Naive thymus-derived CD4-positive, alpha-beta T cell (primary cell): ENCODE measurements at regions not wholly inside any gene's neighbourhood (a gene's known extent, or its start where the extent isn't known, plus 50 kb on each side); places are given as distances from the start of the nearest gene placed in this dataset.
"Not testable (repeated sequence)": the region's sequence is repeated elsewhere in the genome, so short reads cannot be mapped to it uniquely, and the experiment has no call there.

Experiments
- ATAC-seq: fragments of 150-1000 bp; cut with Tn5 transposase; 2 replicates; pipeline ENCODE4 v1.10.0; 2021; ENCODE audit warnings: mild to moderate bottlenecking, moderate library complexity
- CTCF ChIA-PET: fragments of 350-600 bp; sonication (Branson Sonifier 250); formaldehyde crosslinking; loops from one replicate; lab custom pipeline; 2021; ENCODE audit warnings: antibody characterized with exemption; lab: Charles Lee
- POLR2A ChIA-PET: fragments of 350-600 bp; sonication (Branson Sonifier 250); formaldehyde crosslinking; loops from one replicate; lab custom pipeline; 2021; ENCODE audit warnings: antibody characterized with exemption, inconsistent platforms; lab: Charles Lee
- DNase-seq, 9 donors: peaks; one replicate each; pipeline versions ENCODE4 v3.0.0 to v3.0.0-alpha.2; 2020 to 2022; ENCODE audit warnings: mixed read lengths in 1 of 9
- H3K27ac ChIP-seq: one replicate; pipeline ENCODE4 v1.7.0; 2013; ENCODE audit warnings: mild to moderate bottlenecking, low read depth, low read length, moderate library complexity
- H3K27me3 ChIP-seq, 2 donors: one replicate each; pipeline ENCODE4 v1.7.0; 2013; ENCODE audit warnings: low read length in 2 of 2, mild to moderate bottlenecking in 2 of 2, moderate library complexity in 2 of 2; ENCODE audit not compliant: control insufficient read depth in 2 of 2, insufficient read depth in 2 of 2
- H3K36me3 ChIP-seq, 3 experiments: 1 replicate in 2 of 3; 2 replicates in 1 of 3; pipeline ENCODE4 v1.7.0; 2013; ENCODE audit warnings: low read length in 3 of 3, mild to moderate bottlenecking in 3 of 3, moderate library complexity in 1 of 3; ENCODE audit not compliant: insufficient read depth in 3 of 3, control insufficient read depth in 2 of 3
- H3K4me1 ChIP-seq, 2 donors: one replicate each; pipeline ENCODE4 v1.7.0; 2013; ENCODE audit warnings: low read length in 2 of 2, mild to moderate bottlenecking in 2 of 2, moderate library complexity in 1 of 2; ENCODE audit not compliant: control insufficient read depth in 2 of 2, insufficient read depth in 2 of 2
- H3K4me3 ChIP-seq: 2 replicates; pipeline ENCODE4 v1.7.0; 2013; ENCODE audit warnings: mild to moderate bottlenecking, low read length
- H3K9me3 ChIP-seq, 3 experiments: 1 replicate in 2 of 3; 2 replicates in 1 of 3; pipeline ENCODE4 v1.7.0; 2013; ENCODE audit warnings: low read length in 3 of 3; ENCODE audit not compliant: control insufficient read depth in 2 of 3
- H3K27ac Mint-ChIP-seq, 9 donors: one replicate each; pipeline ENCODE4 v1.8.0; 2020 to 2022; ENCODE audit warnings: mixed read lengths in 9 of 9, mild to moderate bottlenecking in 8 of 9, moderate library complexity in 5 of 9, inconsistent platforms in 2 of 9
- H3K27me3 Mint-ChIP-seq, 5 donors: one replicate each; pipeline ENCODE4 v1.8.0; 2021 to 2022; ENCODE audit warnings: mixed read lengths in 5 of 5, mild to moderate bottlenecking in 1 of 5
- H3K36me3 Mint-ChIP-seq, 5 donors: one replicate each; pipeline ENCODE4 v1.8.0; 2020 to 2022; ENCODE audit warnings: mixed read lengths in 5 of 5, mild to moderate bottlenecking in 3 of 5, inconsistent platforms in 1 of 5
- H3K4me1 Mint-ChIP-seq, 7 donors: one replicate each; pipeline ENCODE4 v1.8.0; 2020 to 2022; ENCODE audit warnings: mixed read lengths in 7 of 7, mild to moderate bottlenecking in 3 of 7, inconsistent platforms in 1 of 7
- H3K4me3 Mint-ChIP-seq, 10 donors: one replicate each; pipeline ENCODE4 v1.8.0; 2020 to 2022; ENCODE audit warnings: mild to moderate bottlenecking in 10 of 10, mixed read lengths in 10 of 10, moderate library complexity in 6 of 10, inconsistent platforms in 2 of 10
- H3K9me3 Mint-ChIP-seq, 11 donors: one replicate each; pipeline ENCODE4 v1.8.0; 2020 to 2022; ENCODE audit warnings: mixed read lengths in 11 of 11, mild to moderate bottlenecking in 4 of 11, inconsistent platforms in 1 of 11, moderate library complexity in 1 of 11
- intact Hi-C, 2 donors: fragments of 100-400 bp; cut with micrococcal nuclease; formaldehyde crosslinking; loops; one replicate each; pipeline ENCODE4 v1.15.1; 2023

DNA sequence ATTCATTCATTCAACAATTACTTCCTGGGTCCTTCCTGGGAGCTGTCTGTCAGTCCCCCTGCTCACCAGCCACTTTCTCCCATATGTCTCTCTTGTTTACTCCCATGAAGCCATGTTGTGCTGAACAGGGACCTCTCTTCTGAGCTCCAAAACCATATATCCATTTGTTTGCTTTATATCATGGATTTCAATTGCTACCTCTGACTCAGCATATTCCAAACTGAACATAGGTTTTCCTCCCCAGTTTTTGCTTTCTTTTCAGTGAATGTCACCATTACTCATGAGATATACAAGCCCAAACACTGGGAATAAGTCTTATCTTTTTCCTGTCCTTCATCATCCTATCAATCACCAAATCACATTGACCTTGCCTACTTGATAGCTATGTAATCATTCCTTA lies 152.5 kb upstream of the P2RY1 start:
- H3K36me3 Mint-ChIP-seq, result no peaks in the 10 kb centered on the region
- H3K4me3 Mint-ChIP-seq, result no peak overlapping the region
- peaks cover 2 to 19% (median 4%) of the 10 kb centered on the region in 5 donors for H3K27me3 Mint-ChIP-seq
- Histone ChIP-seq H3K4me3 (no peak overlapping the region), H3K27me3 (no peaks in the 10 kb centered on the region), H3K27ac (no peak overlapping the region), H3K36me3 (no peaks in the 10 kb centered on the region), H3K9me3 (no peaks in the 10 kb centered on the region), H3K4me1 (no peaks in the 10 kb centered on the region)
- ATAC-seq (no peak), DNase-seq (no peak)
- no peaks in the 10 kb centered on the region for H3K4me1 Mint-ChIP-seq
- intact Hi-C loops, result no loop called here
- CTCF ChIA-PET, result interaction anchor here (0.6 kb wide), 1 partner anchor 1131 kb away, joined by 3 read pairs; no protein-coding TSS in a partner anchor
- no peak overlapping the region for H3K27ac Mint-ChIP-seq
- POLR2A ChIA-PET, result no interaction called here
- peaks cover 0 to 2% (median 0%) of the 10 kb centered on the region in 11 donors for H3K9me3 Mint-ChIP-seq

DNA sequence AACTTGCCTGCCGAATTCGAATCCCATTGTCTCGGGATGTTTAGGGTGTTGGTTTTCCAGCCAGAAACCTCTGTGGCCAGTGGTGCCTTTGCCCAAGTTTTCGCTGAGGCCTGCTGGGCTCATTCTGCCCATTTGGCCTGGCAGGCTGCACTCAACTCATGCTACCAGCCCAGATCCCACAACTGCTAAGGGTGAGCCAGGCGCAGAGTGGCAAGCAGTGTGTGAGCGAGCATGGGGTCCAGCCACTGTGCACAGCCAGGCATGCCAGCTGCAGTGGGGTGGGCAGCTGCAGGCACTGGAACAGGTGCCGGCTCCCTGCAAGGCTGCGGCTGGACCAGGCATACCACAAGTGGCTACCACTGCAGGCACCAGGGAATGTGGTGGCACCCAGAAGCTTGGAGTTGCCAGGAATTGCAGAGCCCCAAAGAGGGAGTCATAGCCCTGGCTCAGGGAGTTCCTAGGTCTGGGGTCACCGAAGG lies 151.4 kb upstream of the P2RY1 start:
- no peaks in the 10 kb centered on the region for H3K4me1 ChIP-seq
- intact Hi-C loops, result no loop called here
- no peak overlapping the region for H3K27ac ChIP-seq
- no peaks in the 10 kb centered on the region for H3K27me3 ChIP-seq
- no peak overlapping the region for H3K27ac Mint-ChIP-seq
- no peaks in the 10 kb centered on the region for H3K4me1 Mint-ChIP-seq
- ChIA-PET POLR2A (no interaction called here), CTCF (no interaction called here)
- DNase-seq, result no peak
- H3K4me3 Mint-ChIP-seq, result no peak overlapping the region
- no peaks in the 10 kb centered on the region for H3K9me3 ChIP-seq
- H3K36me3 Mint-ChIP-seq, result no peaks in the 10 kb centered on the region
- peaks cover 0 to 2% (median 0%) of the 10 kb centered on the region in 11 donors for H3K9me3 Mint-ChIP-seq
- H3K27me3 Mint-ChIP-seq, result peaks cover 0 to 19% (median 3%) of the 10 kb centered on the region in 5 donors
- H3K36me3 ChIP-seq, result no peaks in the 10 kb centered on the region
- ATAC-seq, result no peak
- no peak overlapping the region for H3K4me3 ChIP-seq

DNA sequence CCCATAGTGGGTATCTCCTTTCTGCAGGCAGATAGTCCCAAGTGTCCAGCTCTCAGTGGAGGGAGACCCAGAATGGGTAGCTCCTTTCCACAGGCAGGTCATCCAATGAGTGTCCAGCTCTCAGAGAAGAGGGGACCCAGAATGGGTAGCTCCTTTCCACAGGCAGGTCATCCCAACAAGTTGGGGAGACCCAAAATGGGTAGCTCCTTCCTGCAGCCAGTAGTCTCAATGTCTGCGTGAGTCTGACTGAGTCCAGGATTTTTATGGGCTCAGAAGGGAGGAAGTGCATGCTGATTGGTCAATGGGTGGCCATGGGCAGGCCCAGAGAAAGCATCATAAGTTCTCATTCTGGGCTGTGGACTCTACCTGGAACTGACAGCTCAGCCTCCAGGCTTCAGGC lies 150.7 kb upstream of the P2RY1 start:
- Histone ChIP-seq H3K9me3 (no peaks in the 10 kb centered on the region), H3K36me3 (no peaks in the 10 kb centered on the region), H3K4me1 (no peaks in the 10 kb centered on the region), H3K27ac (no peak overlapping the region), H3K27me3 (no peaks in the 10 kb centered on the region), H3K4me3 (no peak overlapping the region)
- Mint-ChIP-seq H3K4me1 (no peaks in the 10 kb centered on the region), H3K36me3 (no peaks in the 10 kb centered on the region), H3K27ac (no peak overlapping the region), H3K4me3 (no peak overlapping the region), H3K27me3 (peaks cover 2 to 24% (median 3%) of the 10 kb centered on the region in 5 donors), H3K9me3 (peaks cover 0 to 2% (median 0%) of the 10 kb centered on the region in 11 donors)
- no peak for DNase-seq
- ChIA-PET CTCF (no interaction called here), POLR2A (no interaction called here)
- intact Hi-C loops, result no loop called here
- ATAC-seq, result no peak

DNA sequence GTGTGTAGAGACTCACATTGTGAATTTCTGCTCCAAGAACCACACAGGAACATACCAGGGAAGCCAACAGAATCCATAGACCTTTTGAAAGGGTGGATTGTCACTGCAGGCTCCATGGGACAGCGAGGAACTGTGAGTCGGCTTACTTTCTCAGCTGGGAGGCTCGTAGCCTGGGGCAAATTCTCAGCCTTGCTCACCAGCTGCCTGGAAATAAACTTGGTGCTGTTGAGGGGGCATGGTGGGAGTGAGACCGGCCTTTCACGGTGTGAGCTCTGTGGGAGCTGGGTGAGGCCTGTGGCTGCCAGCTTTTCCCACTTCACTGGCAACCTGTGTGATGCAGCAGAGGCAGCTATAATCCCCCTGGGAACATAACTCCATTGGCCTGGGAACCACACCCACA lies 146.6 kb upstream of the P2RY1 start:
- ATAC-seq (no peak), DNase-seq (no peak)
- H3K4me1 ChIP-seq, result no peaks in the 10 kb centered on the region
- Mint-ChIP-seq H3K36me3 (no peaks in the 10 kb centered on the region), H3K4me3 (no peak overlapping the region), H3K4me1 (peaks cover 0 to 12% (median 0%) of the 10 kb centered on the region in 7 donors), H3K9me3 (peaks cover 0 to 11% (median 2%) of the 10 kb centered on the region in 11 donors), H3K27me3 (peaks cover 0 to 13% (median 9%) of the 10 kb centered on the region in 5 donors), H3K27ac (no peak overlapping the region)
- no peaks in the 10 kb centered on the region for H3K27me3 ChIP-seq
- H3K27ac ChIP-seq, result no peak overlapping the region
- intact Hi-C loops, result no loop called here
- POLR2A ChIA-PET, result no interaction called here
- H3K4me3 ChIP-seq, result no peak overlapping the region
- no peaks in the 10 kb centered on the region for H3K36me3 ChIP-seq
- CTCF ChIA-PET, result no interaction called here
- no peaks in the 10 kb centered on the region for H3K9me3 ChIP-seq

DNA sequence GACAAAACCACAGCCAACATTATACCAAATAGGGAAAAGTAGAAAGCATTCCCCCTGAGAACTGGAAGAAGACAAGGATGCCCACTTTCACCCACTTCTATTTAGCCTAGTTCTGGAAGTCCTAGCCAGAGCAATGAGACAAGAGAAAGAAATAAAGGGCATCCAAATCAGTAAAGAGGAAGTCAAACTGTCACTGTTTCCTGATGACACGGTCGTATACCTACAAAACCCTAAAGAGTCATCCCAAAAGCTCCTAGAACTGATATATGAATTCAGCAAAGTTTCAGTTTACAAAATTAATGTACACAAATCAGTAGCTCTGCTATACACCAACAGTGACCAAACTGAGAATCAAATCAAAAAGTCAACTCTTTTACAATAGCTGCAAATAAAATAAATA lies 142.6 kb upstream of the P2RY1 start:
- H3K4me3 ChIP-seq, CTCF ChIA-PET: not testable (repeated sequence)
- intact Hi-C loops, result loop anchor here in 1 of 2 donors (10.0 kb wide), 2 partner anchors 448 to 932 kb away; no protein-coding TSS in a partner anchor

GRCh38 chr3:152693521-152694250 lies 141.2 kb upstream of the P2RY1 start:
- H3K4me1 Mint-ChIP-seq, result peaks cover 0 to 14% (median 0%) of the 10 kb centered on the region in 7 donors
- peak in 3 of 9 donors; percentile 2 to 14 (median 7) for DNase-seq
- H3K4me3 Mint-ChIP-seq, H3K27ac ChIP-seq, H3K36me3 Mint-ChIP-seq, CTCF ChIA-PET, ATAC-seq, H3K27me3 Mint-ChIP-seq, H3K4me3 ChIP-seq, H3K27me3 ChIP-seq, H3K4me1 ChIP-seq, POLR2A ChIA-PET, H3K36me3 ChIP-seq, H3K9me3 ChIP-seq: not testable (repeated sequence)
- peaks cover 0 to 11% (median 0%) of the 10 kb centered on the region in 11 donors for H3K9me3 Mint-ChIP-seq
- intact Hi-C loops, result loop anchor here in 1 of 2 donors (10.0 kb wide), 2 partner anchors 449 to 931 kb away; no protein-coding TSS in a partner anchor
- H3K27ac Mint-ChIP-seq, result peak overlapping the region in 2 of 9 donors; percentile 34 to 61

More for the DNA sequence above, 142.6 kb upstream of the P2RY1 start:
- POLR2A ChIA-PET, ATAC-seq, H3K27me3 Mint-ChIP-seq, DNase-seq, H3K27me3 ChIP-seq, H3K27ac ChIP-seq, H3K4me1 ChIP-seq, H3K36me3 ChIP-seq, H3K9me3 ChIP-seq, H3K4me3 Mint-ChIP-seq, H3K36me3 Mint-ChIP-seq: not testable (repeated sequence)
- Mint-ChIP-seq H3K4me1 (peaks cover 0 to 14% (median 0%) of the 10 kb centered on the region in 7 donors), H3K27ac (peak overlapping the region in 1 of 9 donors; percentile 3), H3K9me3 (peaks cover 0 to 11% (median 0%) of the 10 kb centered on the region in 11 donors)
